Islet of Langerhans (tissue), 1 donor: ENCODE measurements at regions not wholly inside any gene's neighbourhood (a gene's known extent, or its start where the extent isn't known, plus 50 kb on each side); places are given as distances from the start of the nearest gene placed in this dataset.

ENCODE experiments used
- FAIRE-seq: peaks from one replicate; lab custom pipeline; 2011; peaks lifted over from hg19 to GRCh38; lab: Jason Lieb, UNC

DNA sequence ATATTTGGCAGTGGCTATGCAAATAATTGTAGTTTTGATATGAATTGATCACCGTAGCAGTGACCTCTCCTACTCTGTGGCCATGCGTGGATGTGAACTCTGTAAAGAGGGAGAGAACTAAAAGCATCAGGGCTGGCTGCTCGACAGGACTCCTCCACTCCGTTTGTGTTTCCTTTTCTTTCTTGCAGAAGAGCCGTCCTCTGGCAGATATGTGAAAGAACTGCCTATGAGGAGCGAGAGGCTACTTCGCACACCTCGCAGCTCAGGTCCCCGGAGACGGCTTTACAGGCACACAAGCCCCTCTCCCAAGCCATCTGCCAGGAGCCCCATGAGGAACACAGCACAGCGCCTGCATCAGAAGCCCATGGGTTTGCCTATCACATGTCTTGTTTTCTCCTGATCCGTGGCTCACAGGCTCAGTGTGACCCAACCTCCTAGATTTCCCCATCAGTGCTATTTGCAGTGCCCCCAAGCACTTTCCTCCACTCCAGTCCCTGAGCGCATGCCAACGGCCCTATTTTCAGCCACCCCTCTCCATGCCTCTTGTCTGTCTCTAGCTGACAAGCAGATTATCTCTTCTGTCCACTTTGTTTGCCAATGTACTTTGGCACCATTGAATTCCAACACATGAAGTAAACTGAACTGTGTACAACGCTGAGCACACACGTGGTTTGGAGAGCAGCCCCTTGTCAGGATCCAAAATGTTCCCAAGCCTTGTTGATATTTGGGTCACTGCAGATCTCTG lies 164.3 kb upstream of the AKR1E2 start:
- FAIRE-seq: no peak

DNA sequence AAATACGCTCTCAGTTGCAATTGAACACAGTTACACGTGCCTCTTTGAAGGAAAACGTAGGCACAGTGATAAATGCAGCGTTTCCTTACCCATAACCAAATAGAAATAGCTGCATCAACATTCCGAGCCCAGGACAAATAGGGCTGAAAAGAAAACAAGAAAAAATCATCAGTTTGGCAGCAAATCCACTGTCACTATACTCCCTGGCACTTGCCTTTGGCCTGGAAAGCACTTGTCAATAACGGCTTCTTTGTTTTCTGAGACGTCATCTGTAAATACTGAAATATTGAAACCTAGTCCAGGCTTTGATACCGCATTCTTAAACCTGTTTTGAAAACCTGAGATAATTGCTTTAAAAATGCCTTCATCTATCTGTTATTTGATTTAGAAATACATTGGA lies 167.2 kb upstream of the AKR1E2 start:
- no peak for FAIRE-seq

DNA sequence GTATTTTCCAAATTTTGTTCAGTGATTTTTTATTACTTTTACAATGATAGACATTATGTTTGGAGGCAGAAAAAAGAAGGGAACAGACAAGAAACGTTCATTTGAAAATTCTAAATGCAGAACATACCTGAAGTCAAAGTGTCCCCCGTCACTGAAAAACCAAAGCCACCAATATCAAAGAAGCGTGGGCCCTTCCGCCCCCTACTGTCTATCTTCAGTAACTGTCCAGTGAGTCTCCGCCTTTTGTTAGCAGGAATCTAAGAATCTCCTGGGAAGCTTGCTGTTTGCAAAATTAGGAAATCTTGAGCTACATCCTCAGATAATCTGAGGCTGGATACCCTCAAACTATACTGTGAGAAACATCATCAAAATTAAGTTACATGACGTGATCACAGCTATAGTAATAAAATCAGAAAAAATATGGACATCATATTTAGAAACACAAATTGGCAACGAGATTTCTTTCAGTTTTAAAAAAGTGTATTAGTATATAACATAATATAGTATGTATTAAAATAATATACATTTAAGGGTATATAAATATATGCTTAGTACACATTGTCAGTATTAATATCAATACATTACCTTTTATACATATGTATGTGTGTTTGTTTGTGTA lies 169.3 kb upstream of the AKR1E2 start:
- FAIRE-seq: no peak

DNA sequence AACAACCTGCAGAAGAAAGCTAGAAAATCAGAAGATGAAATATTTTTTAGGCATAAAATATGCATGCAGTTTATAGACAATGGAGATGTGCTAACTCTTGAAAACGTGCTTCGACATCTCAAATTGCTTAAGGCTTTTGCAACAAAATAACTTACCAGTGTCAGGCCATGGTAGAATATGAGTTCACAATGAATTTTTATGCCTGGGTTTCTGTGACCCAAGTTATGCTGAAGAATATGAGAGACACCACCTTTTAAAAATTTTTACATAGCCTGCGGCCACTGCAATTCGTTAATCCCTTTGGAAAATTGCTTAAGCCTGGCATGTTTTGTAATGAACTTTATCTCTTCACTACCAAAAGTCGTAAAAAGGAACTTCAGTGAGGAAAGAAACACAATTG lies 170.1 kb upstream of the AKR1E2 start:
- no peak for FAIRE-seq

DNA sequence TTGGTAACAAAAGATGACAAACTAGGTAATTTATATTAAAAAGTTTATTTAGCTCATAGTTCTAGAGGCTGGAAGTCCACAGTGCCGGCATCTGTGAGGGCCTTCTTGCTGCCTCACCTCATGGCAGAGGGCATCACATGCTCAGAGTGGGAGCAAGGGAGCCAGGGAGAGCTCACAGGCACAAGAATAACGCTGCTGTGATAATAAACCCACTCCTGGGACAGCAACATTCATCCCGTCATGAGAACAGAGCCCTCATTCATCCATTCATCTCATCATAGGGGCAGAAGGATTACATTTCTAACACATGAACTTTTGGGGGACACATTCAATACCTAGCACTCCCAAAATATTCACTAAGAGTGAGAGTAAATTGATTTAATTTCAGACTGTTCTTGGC lies 170.6 kb upstream of the AKR1E2 start:
- no peak for FAIRE-seq

DNA sequence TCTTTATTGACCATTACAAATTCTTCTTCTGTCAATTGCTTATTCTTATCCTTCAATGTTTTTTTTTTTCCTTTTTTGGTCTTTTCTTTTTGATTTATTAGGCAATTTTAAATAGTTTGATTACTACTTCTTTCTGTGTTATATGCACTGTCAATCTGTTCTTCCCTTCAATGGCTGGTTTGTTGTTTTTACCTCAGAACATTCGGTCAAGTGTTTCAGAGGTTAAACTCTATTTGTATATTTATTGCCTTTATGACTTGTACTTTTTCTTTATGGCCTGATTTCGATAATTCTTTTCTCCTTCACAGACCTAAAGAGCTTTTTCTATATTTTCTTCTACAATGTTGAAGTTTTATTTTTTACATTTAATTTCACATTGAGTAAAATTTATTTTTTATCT lies 171.5 kb upstream of the AKR1E2 start:
- FAIRE-seq: no peak

DNA sequence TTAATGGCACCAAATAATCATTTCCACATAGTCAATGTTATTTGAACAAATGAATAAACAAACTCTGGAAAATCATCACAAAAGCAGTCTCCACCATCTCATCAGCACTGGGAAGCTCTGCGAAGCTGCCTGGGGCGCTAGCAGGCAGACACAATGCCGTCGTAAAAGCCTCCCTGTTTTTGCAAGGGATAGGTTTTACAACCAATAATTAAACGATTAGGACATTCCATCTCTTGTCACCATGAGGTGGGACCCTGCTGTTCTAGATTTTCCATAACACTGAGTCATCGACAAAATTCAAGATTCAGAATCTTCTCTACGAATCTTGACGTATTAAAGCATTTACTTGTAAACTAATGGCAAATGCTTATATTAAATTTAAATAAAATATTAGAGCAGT lies 172.8 kb upstream of the AKR1E2 start:
- FAIRE-seq: no peak

DNA sequence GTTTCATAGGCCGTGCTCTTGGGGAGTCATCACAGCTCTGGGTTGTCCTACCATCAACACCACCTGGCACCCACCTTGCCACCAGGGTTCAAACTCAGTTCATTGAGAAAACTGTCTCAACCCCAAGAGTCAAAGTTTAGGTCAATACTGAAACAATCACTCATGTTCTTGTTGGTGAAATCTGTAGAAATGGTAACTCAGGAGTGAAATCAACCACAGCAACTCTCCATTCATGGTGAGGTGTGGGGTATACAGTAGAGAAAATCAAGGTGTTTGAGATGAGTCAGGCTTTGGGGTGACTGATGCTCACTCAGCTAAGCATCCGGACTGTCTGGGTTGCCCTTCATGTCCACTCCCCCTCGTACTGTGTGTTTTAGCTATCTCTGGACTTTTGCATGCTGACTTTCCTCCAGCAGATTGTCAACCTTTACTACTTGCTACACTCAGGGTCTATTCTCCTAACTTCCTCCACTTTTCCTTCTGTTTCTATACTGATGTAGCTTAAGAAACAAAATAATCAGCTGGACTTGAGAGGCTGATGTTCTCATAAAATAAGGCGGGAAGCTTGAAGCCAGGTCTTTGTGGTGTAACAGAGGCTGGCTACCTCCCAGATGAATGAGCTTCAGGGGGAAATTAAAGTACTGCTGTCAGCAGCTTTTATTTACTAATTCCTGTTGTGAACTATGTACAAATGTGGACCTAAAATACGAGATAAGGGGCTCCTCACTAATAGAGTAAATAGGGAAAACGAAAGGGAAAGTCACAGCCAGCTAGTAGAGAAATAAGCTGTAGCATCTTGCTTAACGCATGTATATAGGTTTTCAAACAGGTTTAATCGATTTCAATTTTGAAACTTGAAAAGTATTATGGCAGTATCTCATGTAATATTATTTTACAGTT lies 173.6 kb upstream of the AKR1E2 start:
- FAIRE-seq: no peak

DNA sequence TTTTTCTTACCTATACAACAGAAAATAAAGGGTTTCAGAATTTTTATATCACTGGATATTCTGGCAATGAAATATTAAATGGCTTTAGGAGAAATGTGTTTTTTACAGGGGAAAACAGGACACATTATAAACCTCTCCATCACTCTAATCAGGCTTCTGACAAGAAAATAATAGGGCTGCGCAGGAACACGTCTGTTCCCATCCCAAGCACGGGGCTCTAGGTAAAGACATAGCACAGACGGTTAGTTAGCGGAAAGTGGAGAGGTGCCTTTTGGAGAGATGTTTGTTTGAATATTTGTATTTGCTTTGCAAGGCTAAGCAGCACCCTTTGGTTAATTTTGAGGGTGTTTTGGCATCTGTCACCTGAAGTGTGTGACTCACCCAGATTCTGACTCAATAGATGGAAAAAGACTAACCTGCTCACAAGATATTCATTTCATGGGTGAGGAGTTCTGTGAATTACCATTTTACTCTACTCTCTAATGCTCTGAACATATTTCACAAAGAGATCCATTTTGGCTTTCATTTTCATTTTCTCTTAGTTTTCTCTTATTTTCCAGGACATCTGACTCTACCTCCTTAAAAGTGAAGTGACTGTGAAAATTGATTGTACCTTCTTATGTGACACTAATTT lies 174.5 kb upstream of the AKR1E2 start:
- FAIRE-seq: peak; percentile 51

DNA sequence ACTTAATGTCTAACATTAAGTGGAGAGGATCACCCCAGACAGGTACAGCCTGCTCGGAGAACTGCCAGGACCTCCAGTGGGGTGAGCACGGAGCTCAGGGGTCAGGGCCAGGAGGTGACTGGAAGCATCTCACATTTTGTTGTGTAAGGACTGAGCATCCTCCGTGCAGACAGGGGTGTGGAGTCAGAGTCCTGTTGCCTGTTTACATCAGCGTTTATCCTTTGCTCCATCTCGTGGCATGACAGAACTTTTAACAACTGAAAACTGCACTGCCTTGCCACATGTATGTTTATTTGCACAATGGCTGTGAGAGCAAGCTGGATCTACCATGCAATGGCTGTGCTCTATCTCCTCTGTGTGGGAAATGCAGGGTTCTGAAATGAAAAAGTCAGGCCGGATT lies 175.4 kb upstream of the AKR1E2 start:
- no peak for FAIRE-seq

DNA sequence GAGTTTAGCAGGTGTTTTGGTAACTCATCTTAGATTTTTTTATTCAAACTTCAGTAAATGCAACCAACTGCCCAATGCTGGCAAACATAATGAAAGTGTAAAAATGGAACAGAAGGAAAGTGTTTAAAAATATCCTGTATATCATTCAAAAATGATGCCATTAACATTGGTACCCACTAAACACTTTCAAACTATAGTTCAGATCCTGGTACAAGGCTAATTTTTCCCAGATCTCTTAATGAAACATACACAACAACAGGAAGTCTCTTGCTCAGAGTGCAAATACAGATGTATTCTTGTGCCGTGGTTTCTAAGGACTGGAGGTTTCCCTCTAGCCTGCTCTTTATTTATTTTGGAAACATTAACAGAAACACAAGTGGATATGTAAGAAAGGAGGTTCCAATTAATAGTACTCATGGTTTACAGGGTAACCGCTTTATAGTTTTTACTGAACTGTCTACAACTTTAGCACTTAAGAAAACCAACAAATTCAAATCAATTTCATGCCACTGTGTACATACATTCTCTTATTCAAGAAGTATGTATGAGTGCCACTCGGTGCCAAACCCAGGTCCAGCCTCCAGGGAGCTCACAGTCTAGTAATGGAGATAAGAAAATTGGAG lies 176.0 kb upstream of the AKR1E2 start:
- FAIRE-seq: no peak

DNA sequence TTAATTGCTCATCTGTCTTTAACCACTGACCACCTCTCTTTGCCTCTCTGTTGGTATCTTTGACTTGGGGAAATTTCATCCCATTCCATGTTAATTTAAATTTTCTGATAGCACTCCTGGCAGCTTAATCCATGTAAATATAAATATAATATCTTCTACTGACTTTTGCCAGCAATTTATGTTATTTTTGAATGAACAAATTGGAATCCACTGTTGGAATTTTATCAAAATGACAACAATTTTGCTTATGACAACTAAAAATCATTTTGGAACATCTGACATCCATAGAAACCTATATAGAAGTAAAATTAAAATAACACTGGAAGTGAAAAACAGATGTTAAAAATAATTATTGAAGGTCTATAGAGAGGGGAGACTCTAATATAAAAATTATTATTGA lies 176.5 kb upstream of the AKR1E2 start:
- FAIRE-seq: peak; percentile 21

DNA sequence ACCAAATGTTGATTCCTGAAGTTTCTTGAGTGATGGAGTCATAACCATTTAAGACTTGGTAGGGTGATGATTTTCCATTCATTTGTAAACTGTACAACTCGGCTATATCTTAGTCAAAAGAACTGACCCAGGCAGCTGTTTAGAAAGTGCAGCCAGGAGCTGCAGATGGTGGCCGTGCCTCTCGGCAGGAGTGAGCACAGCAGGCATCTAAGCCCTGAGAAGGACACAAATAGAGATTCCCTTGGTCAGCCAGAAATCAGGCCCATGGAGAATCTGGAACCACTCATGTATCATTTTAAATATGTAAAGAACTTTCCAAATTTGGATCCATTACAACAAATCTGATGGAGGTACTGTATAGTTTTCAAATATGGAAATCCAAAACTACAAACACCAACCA lies 177.0 kb upstream of the AKR1E2 start:
- FAIRE-seq: no peak

DNA sequence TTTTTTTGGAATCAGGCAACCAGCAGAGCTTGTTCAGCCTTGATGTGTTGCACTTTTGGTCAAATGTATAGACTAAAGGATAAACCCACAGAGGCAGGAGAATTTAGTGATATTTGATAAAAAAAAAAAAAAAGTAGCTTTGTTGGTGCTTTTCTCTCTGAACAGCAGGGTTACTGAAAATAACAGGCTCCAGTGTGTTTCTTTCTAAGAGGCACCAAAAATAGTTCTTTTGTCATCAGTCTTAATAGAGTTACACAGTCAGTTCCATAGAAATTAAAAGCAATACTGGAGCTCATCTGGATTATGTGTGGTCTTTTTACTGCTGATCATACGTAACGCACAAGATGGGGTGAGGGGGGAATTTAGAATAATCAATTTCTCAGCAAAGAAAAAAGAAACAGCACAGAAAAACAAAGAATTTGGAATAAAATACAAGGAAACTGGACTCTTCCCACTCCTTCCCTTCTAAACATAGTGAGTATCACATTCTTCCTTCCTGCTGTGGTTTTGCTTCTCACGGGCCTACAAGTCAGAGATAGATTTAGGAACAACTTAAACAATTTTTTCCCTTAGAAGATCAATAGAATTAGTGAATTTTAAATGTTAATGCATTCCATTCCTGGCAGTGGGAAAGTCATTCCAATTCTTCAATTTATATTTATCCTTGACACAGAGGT lies 178.8 kb upstream of the AKR1E2 start:
- FAIRE-seq: peak; percentile 45

DNA sequence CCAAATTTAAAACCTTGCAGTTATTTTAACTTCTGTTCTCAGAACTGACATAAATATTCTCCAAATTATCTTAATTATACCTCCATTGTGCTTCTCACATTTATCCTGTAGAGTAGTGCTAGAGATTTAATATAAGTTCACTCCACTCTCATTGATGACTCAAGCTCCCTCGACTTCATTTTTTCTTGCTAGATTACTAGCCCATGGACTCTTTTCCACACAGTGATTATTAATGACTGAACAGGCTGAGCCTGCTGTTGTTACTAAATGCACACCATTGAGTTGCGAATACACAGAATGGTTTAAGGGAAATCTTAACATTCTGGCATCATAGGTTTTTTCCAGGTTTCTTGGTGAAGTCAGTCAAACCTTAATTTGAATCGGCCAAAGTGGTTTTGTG lies 179.5 kb upstream of the AKR1E2 start:
- no peak for FAIRE-seq

DNA sequence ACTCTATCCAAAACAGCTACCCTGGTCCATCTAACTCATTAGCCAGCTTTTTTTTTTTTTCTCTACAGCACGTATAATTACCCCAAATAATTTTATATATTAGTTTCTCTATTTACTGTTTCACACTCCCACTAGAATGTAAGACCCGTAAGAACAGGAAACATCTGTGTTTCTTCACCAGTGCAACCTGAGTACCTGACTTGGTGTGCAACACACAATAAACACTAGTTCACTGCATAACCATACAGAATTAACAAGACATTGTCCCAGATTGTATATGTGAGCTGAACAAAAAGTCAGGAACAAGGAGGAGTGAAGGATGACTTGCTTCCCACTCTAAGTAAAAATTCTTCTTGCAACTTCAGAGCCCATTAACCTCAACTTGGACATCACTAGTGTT lies 180.2 kb upstream of the AKR1E2 start:
- no peak for FAIRE-seq

DNA sequence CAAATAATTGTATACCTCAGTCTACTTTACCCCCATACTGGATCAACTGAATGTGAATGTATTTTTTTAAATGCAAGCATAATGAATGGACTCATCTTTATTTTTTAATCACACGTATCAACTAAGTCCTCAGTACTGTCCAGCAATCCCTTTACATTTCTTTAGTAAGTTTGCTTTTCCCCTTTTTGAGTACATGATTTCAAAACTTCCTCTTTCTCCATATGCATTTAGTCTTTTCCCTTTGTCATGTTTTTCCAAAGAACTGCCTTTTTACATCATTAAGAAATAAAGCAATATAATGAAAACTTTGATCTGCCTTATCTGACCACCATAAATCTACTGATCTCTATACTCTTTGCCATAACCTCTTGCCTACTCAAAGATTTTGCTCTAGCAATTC lies 182.5 kb upstream of the AKR1E2 start:
- no peak for FAIRE-seq

DNA sequence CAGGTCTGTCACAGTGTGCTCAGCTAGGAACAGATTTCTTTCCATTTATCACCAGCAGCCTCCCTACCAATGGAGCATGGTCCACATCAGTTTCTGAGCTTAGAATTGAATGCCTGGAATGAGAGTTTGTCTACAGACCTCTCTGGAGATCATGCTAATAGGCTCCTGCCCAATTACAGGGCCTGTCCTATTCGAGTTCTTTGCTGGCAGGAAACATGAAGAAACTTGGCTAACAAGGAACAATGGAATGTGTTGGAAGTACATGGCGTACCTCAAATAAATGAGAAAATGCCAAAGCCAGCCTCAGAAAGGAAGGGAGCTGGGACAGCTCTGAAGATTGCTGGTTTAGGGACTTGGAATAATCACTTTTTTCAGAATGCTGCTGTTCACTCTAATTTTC lies 186.0 kb upstream of the AKR1E2 start:
- FAIRE-seq: no peak

DNA sequence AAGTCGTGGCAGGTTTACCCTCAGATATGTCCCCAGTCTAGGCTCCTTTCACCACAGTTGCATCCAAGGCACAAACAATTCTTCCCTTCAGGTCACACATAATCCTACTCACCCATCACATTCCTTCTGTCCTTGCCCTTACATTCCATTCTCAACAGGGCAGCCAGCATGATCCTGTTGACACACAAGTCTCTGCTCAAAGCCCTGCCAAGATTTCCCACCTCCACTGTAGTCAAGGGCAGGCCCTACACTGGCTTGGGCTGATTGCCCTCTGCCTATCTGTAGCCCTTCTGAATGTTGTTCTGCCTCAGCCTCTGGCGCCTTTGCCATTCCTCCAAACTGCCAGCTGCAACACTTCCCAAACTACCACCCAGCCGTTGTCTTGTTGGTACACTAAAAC lies 187.9 kb upstream of the AKR1E2 start:
- no peak for FAIRE-seq

DNA sequence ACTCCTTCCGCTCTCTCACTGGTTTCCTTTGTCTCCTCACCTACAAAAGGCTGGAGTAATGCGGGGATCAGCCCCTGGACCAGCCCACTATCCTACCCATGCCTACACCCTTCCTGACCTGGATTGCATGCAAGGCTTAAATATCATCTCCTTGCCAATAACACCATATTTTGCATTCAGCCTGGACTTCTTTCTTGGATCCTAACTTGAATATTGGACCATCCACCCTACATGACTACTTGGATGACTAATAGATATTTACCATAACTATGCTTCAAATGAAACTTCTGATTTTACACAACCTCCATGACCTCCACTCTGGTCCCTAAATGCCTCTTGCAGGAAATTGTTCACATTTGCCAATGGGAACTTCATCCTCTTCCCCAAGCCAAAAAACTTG lies 188.3 kb upstream of the AKR1E2 start:
- no peak for FAIRE-seq

DNA sequence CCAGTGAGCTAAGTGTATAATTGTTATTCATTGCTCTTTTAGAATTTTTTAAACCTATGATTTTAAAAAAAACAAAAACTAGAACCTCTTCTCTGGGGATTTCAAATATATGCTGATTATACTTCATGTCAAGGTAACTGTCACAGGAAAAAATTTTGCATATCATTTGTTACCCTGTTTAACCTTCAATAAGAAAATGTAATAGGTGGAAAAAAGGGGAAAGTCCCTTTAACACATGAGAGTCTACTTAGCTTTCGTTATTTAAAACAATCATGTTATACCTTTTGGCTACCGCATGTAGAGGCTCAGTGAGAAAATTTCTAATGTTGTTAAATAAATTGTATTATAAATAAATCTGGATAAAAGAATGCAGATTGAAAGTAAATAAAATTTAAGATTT lies 190.1 kb upstream of the AKR1E2 start:
- FAIRE-seq: no peak

DNA sequence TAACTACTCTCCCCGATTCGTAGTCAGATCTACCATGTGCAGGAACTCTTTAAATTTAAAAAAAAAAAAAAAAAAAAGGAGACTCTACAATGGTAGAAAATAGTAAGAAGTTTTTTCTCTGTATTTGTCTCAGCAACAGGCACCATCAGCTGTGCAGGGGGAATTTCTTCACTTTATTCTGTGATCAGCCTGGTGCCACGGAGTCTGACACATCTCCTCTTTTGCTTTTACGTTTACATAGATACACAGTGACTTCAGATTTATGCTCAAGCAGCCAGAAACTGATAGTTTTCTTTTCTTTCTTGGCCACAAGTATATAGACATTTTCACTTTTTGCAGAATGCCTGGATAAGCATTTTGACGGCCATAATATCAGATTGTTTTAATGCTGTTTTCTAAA lies 190.6 kb upstream of the AKR1E2 start:
- no peak for FAIRE-seq
